ENCODE measurements at regions not wholly inside any gene's neighbourhood (a gene's known extent, or its start where the extent isn't known, plus 50 kb on each side); places are given as distances from the start of the nearest gene placed in this dataset.
"Not testable (repeated sequence)": the region's sequence is repeated elsewhere in the genome, so short reads cannot be mapped to it uniquely, and the experiment has no call there.

DNA sequence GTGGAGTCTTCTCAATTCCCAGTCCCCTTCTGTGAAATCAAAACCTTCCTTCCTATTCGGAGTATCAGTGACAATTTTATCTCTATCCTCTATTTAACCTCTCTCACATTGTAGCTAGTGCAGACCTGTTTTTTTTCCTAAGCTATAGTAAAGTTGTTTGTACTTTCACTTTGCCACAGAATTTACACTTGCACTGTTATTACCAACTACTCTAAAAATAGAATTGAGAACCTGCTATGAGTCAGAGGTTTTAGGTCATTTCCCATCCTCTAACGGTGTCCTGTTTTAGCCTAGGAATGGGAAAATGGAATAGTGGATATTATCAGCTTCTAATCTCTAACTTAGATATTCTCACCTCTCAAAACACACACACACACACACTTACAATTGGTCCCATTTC, 862.7 kb downstream of the NCAM2 start:
- POLR2A ChIA-PET: no interaction called here
- TF ChIP-seq NFRKB (IDR thresholded peaks at IDR 0.05): no peak
- TF ChIP-seq SUZ12 (IDR thresholded peaks at IDR 0.05): no peak
- DNase-seq (ENCODE audit: extremely low spot score): no peak
- CTCF ChIA-PET: no interaction called here

- CTCF ChIA-PET: no interaction called here
- DNase-seq (ENCODE audit: extremely low spot score): no peak
- no peak for TF ChIP-seq ELF4 (IDR thresholded peaks at IDR 0.05)
- TF ChIP-seq BHLHE40 (IDR thresholded peaks at IDR 0.05; ENCODE audit: borderline replicate concordance): no peak
- POLR2A ChIA-PET: no interaction called here
Observed at GRCh38 chr21:21864321-21864840, 866.2 kb downstream of the NCAM2 start.

- CTCF ChIA-PET: no interaction called here
- TF ChIP-seq NFRKB (IDR thresholded peaks at IDR 0.05): no peak
- no peak for TF ChIP-seq HDGF (IDR thresholded peaks at IDR 0.05; ENCODE audit: borderline replicate concordance)
- no peak for TF ChIP-seq BHLHE40 (IDR thresholded peaks at IDR 0.05; ENCODE audit: borderline replicate concordance)
- no peak for TF ChIP-seq FOXA1 (IDR thresholded peaks at IDR 0.05)
- POLR2A ChIA-PET: no interaction called here
- no peak for DNase-seq (ENCODE audit: extremely low spot score)
Observed at GRCh38 chr21:21897275-21897883, 899.2 kb downstream of the NCAM2 start.

DNA sequence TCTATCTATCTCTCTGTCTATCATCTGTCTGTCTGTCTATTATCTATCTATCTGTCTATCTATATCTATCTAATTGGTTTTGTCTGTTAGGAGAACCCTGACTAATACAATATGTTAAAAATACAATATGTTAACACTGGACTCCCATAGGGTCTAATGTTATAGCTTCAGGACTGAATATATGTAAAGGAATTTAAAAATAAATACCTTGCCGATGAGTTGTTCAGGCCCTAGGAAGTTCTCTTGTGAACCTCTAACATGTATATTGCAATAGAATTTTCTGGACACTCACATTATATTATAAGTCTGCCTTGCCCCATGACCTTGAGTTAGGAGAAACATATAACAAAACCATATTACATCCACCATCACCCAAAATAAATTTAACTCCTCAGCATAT, 900.6 kb downstream of the NCAM2 start:
- CTCF ChIA-PET: no interaction called here
- POLR2A ChIA-PET: no interaction called here
- no peak for DNase-seq (ENCODE audit: extremely low spot score)

GRCh38 chr21:21902416-21902815, 904.2 kb downstream of the NCAM2 start:
- DNase-seq (ENCODE audit: extremely low spot score); POLR2A ChIA-PET; CTCF ChIA-PET: not testable (repeated sequence)

More for the DNA sequence above, 900.6 kb downstream of the NCAM2 start:
- no peak for TF ChIP-seq ARNT (IDR thresholded peaks at IDR 0.05)

- TF ChIP-seq ZNF384 (IDR thresholded peaks at IDR 0.05): no peak
- TF ChIP-seq FOXK2 (IDR thresholded peaks at IDR 0.05): no peak
- no peak for TF ChIP-seq CTBP1 (IDR thresholded peaks at IDR 0.05; ENCODE audit: borderline replicate concordance)
- no peak for TF ChIP-seq SUZ12 (IDR thresholded peaks at IDR 0.05)
- DNase-seq (ENCODE audit: extremely low spot score): no peak
- CTCF ChIA-PET: no interaction called here
- POLR2A ChIA-PET: no interaction called here
Observed at GRCh38 chr21:21907271-21907670, 909.1 kb downstream of the NCAM2 start.

- DNase-seq (ENCODE audit: extremely low spot score): no peak
- POLR2A ChIA-PET: no interaction called here
Observed at GRCh38 chr21:21915816-21916215, 917.6 kb downstream of the NCAM2 start.

DNA sequence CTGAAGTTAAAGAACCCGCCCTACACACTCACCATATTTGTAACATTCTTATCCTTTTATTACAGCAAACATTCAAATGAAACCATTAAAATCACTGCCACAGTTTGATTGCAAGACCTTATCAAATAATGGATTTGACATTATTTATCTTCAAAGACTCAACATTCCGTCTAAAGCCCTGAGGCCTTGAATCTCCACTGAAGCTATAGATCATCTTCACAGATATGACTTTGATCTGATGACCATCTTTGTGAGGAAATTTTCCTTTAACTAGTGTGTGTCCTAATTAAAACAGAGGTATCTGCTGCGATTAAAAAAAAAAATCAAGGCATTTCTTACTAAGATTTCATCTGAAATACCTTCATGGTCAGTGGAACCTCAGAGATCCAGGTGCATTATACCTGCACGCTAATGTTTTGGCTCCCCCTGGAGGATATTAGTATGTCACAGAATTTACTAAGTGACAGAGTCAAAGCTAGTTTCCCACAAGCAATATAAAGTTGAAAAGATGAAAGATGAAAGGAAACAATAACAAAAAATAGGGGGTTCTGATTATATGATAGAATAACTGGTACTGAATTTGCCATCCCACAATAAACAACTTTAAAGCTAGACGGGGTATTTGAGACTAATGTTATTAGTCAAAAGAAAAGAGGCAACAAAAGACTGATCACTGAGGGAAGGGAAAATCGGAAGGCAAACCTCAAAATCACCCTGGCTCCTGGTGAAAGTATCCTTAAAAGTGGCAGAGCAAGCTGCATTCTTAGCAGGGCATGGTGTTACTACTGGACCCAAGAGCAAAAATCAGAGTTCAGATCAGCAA, 923.4 kb downstream of the NCAM2 start:
- TF ChIP-seq L3MBTL2 (conservative IDR thresholded peaks at IDR 0.05): no peak
- TF ChIP-seq LEF1 (IDR thresholded peaks at IDR 0.05; ENCODE audit: borderline replicate concordance): no peak
- TF ChIP-seq HDGF (IDR thresholded peaks at IDR 0.05; ENCODE audit: borderline replicate concordance): no peak
- TF ChIP-seq ZNF384 (IDR thresholded peaks at IDR 0.05): no peak
- no peak for TF ChIP-seq BHLHE40 (IDR thresholded peaks at IDR 0.05; ENCODE audit: borderline replicate concordance)
- TF ChIP-seq FOXM1 (IDR thresholded peaks at IDR 0.05; ENCODE audit: borderline replicate concordance): no peak
- no peak for TF ChIP-seq NFRKB (IDR thresholded peaks at IDR 0.05)
- TF ChIP-seq ELF4 (IDR thresholded peaks at IDR 0.05): no peak
- TF ChIP-seq TARDBP (IDR thresholded peaks at IDR 0.05): no peak
- peak; percentile 18 for DNase-seq (ENCODE audit: extremely low spot score)
- ChIA-PET CTCF (interaction anchor here (0.6 to 1.3 kb wide), 8 partner anchors 10 to 891 kb away, joined by 3 to 6 read pairs (median 4); no protein-coding TSS in a partner anchor), POLR2A (no interaction called here)

More at GRCh38 chr21:21915816-21916215, 917.6 kb downstream of the NCAM2 start:
- TF ChIP-seq HDGF (IDR thresholded peaks at IDR 0.05; ENCODE audit: borderline replicate concordance): no peak
- TF ChIP-seq ZNF384 (IDR thresholded peaks at IDR 0.05): no peak
- no peak for TF ChIP-seq LEF1 (IDR thresholded peaks at IDR 0.05; ENCODE audit: borderline replicate concordance)
- no peak for TF ChIP-seq SUZ12 (IDR thresholded peaks at IDR 0.05)
- no peak for TF ChIP-seq FOXK2 (IDR thresholded peaks at IDR 0.05)
- no peak for TF ChIP-seq CTBP1 (IDR thresholded peaks at IDR 0.05; ENCODE audit: borderline replicate concordance)
- no peak for TF ChIP-seq BHLHE40 (IDR thresholded peaks at IDR 0.05; ENCODE audit: borderline replicate concordance)
- no peak for TF ChIP-seq NFRKB (IDR thresholded peaks at IDR 0.05)
- no peak for TF ChIP-seq FOXA1 (IDR thresholded peaks at IDR 0.05)
- TF ChIP-seq L3MBTL2 (conservative IDR thresholded peaks at IDR 0.05): no peak
- CTCF ChIA-PET: no interaction called here

DNA sequence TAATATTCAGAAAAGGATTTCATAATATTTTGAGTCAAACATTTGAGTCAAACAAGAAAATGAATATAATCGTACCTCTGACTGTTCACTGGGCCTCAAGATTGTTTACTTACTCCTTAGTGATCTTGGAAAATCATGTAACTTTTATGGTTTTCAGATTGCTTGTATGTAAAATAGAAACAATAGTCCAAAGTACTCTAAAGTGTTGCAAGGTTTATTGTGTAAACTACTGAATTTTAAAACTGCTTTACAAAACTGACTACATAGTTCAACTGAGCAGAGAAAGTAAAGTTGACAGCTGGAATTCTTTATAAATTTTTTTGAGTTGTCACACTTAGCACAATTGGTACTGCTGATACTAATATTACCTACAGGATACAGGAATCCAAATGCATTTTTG, 931.0 kb downstream of the NCAM2 start:
- no peak for DNase-seq (ENCODE audit: extremely low spot score)
- ChIA-PET CTCF (no interaction called here), POLR2A (no interaction called here)
- TF ChIP-seq BHLHE40 (IDR thresholded peaks at IDR 0.05; ENCODE audit: borderline replicate concordance): no peak
- no peak for TF ChIP-seq FOXA1 (IDR thresholded peaks at IDR 0.05)
- no peak for TF ChIP-seq HDGF (IDR thresholded peaks at IDR 0.05; ENCODE audit: borderline replicate concordance)
- no peak for TF ChIP-seq ARNT (IDR thresholded peaks at IDR 0.05)
- no peak for TF ChIP-seq FOXM1 (IDR thresholded peaks at IDR 0.05; ENCODE audit: borderline replicate concordance)
- TF ChIP-seq ZNF384 (IDR thresholded peaks at IDR 0.05): no peak
- TF ChIP-seq FOXK2 (IDR thresholded peaks at IDR 0.05): no peak
- no peak for TF ChIP-seq NFRKB (IDR thresholded peaks at IDR 0.05)
- no peak for TF ChIP-seq LEF1 (IDR thresholded peaks at IDR 0.05; ENCODE audit: borderline replicate concordance)
- TF ChIP-seq SP1 (IDR thresholded peaks at IDR 0.05): no peak
- TF ChIP-seq L3MBTL2 (conservative IDR thresholded peaks at IDR 0.05): no peak
- no peak for TF ChIP-seq TARDBP (IDR thresholded peaks at IDR 0.05)
- TF ChIP-seq CTBP1 (IDR thresholded peaks at IDR 0.05; ENCODE audit: borderline replicate concordance): no peak
- TF ChIP-seq PKNOX1 (IDR thresholded peaks at IDR 0.05): no peak
- no peak for TF ChIP-seq SUZ12 (IDR thresholded peaks at IDR 0.05)
- no peak for TF ChIP-seq ELF4 (IDR thresholded peaks at IDR 0.05)
